GM13976 (cell line): ENCODE measurements at regions not wholly inside any gene's neighbourhood (a gene's known extent, or its start where the extent isn't known, plus 50 kb on each side); places are given as distances from the start of the nearest gene placed in this dataset.

Experiments
- DNase-seq: peaks from one replicate; pipeline ENCODE4 v3.0.0; 2012; ENCODE audit warnings: low spot score
- CTCF ChIP-seq: IDR thresholded peaks from 2 replicates; pipeline ENCODE4 v1.5.1; 2012; ENCODE audit warnings: borderline replicate concordance, mild to moderate bottlenecking; ENCODE audit not compliant: insufficient read depth; ENCODE audit errors: extremely low read depth, missing control alignments, control extremely low read depth
- in situ Hi-C: fragments of 300-500 bp; cut with MboI; formaldehyde crosslinking; loops from one replicate; pipeline ENCODE4 v1.12.0; 2022; ENCODE audit warnings: low sequenced_read_pairs, mixed read lengths, inconsistent platforms; ENCODE audit not compliant: unreplicated experiment

- no peak for DNase-seq
- no peak for TF ChIP-seq CTCF
- in situ Hi-C loops, result no loop called here
Observed at GRCh38 chr13:27696731-27697130, 75.0 kb downstream of the POLR1D start.

GRCh38 chr13:27699952-27700351, 78.3 kb downstream of the POLR1D start:
- no peak for DNase-seq
- TF ChIP-seq CTCF, result no peak
- in situ Hi-C loops, result no loop called here

GRCh38 chr13:27704681-27705080, 83.0 kb downstream of the POLR1D start:
- TF ChIP-seq CTCF, result no peak
- peak; percentile 16 for DNase-seq
- in situ Hi-C loops, result no loop called here

- TF ChIP-seq CTCF, result no peak
- in situ Hi-C loops, result no loop called here
- no peak for DNase-seq
Observed at GRCh38 chr13:27708325-27708724, 84.0 kb upstream of the GSX1 start.

DNA sequence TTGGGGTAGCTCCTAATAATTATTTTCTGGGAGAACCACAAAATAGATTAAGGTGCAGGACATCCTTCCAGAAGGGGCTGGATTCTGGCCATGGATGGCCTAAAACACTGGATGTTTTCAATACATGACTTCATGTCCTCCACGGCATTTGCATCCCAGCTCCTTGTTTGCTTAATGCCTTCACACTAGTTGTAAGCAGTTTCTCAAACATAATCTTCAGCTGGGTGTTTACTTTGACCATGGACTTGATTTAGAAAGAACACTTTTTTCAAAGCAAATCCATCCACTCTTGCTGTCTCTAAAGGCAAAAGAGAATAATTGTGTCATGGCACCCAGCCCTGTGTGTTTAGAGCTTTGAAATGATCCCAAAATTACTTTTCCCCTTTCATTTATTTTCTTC, 82.5 kb upstream of the GSX1 start:
- in situ Hi-C loops, result no loop called here
- no peak for TF ChIP-seq CTCF

DNA sequence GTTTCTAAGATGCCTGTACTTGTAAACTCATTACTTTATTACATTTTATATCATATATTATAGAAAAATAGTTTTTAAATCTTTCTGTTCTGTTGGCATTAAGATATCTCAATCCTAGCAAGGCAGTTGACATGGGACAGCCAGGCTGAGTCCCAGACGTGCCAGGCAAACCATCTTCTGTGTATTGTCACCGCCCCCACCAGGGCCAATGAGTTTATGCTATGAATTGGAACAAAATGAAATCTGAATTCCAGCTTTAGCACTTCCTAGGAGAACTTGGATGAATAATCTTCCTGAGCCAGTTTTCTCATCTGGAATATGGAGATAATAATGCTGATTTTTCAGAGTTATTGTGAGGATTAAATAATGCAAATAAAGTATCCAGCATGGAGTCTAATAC, 79.9 kb upstream of the GSX1 start:
- in situ Hi-C loops, result no loop called here
- peak; percentile 17 for DNase-seq
- no peak for TF ChIP-seq CTCF

More for the DNA sequence above, 82.5 kb upstream of the GSX1 start:
- DNase-seq, result no peak

DNA sequence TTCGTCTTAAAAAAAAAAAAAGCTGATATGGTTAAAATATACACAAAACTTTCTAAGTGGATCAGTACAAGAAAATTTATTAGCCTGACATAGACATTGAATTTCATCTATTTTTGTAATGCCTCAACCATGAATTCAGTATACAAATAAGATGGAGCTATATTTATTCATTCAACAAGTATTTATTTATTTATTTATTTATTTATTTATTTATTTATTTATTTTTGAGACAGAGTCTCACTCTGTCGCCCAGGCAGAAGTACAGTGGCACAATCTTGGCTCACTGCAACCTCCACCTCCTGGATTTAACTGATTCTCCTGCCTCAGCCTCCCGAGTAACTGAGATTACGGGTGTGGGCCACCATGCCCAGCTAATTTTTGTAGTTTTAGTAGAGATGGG, 78.5 kb upstream of the GSX1 start:
- in situ Hi-C loops, result no loop called here
- no peak for DNase-seq
- TF ChIP-seq CTCF, result no peak
